Lower lobe of right lung (tissue), 2 donors: ENCODE measurements at regions not wholly inside any gene's neighbourhood (a gene's known extent, or its start where the extent isn't known, plus 50 kb on each side); places are given as distances from the start of the nearest gene placed in this dataset.
"Not testable (repeated sequence)": the region's sequence is repeated elsewhere in the genome, so short reads cannot be mapped to it uniquely, and the experiment has no call there.

Experiments
- ATAC-seq, 2 donors: fragments of 200-7000 bp; cut with Tn5 transposase; one replicate each; pipeline ENCODE4 v1.9.1; 2020 to 2022; ENCODE audit warnings: mild to moderate bottlenecking in 2 of 2, moderate library complexity in 2 of 2
- DNase-seq: peaks from one replicate; pipeline ENCODE4 v3.0.0-alpha.2; 2020
- H3K27ac ChIP-seq: fragments of 200-600 bp; one replicate; pipeline ENCODE4 v1.8.0; 2022
- H3K27me3 ChIP-seq: fragments of 200-600 bp; one replicate; pipeline ENCODE4 v1.8.0; 2022; ENCODE audit warnings: low read depth
- H3K36me3 ChIP-seq: fragments of 200-600 bp; one replicate; pipeline ENCODE4 v1.8.0; 2022; ENCODE audit warnings: mild to moderate bottlenecking
- H3K4me1 ChIP-seq: fragments of 200-600 bp; one replicate; pipeline ENCODE4 v1.8.0; 2022
- H3K4me3 ChIP-seq: fragments of 200-600 bp; one replicate; pipeline ENCODE4 v1.8.0; 2022; ENCODE audit warnings: mild to moderate bottlenecking
- H3K9me3 ChIP-seq: fragments of 200-600 bp; one replicate; pipeline ENCODE4 v1.8.0; 2022
- CTCF ChIP-seq: fragments of 200-600 bp; IDR thresholded peaks from one replicate; pipeline ENCODE4 v1.8.0; 2022; ENCODE audit warnings: antibody characterized with exemption, mild to moderate bottlenecking
- intact Hi-C: fragments of 100-400 bp; cut with DNase I; formaldehyde crosslinking; loops from one replicate; pipeline ENCODE4 v1.11.0; 2022
- donor health status: DM: no; HTN: yes; CAD: no; lungs with severe emphysema.

DNA sequence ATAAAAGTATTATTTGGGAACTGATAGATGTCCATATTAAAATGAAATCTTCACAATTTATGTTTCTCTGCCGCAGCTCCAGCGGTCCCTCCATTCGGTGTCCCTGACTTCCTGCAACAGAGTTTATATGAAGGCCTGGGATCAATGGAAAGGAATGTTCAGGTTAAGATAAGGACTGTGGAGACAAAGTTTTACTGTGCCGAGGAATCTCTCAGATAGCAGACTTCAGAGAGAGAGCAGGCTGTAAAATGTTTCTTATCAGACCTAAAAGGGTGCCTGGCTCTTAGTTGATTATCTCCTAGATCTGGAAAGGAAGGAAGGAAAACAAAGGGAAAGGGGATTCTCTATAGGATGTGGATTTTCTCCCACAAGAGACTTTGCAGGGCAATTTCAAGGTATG lies 193.7 kb upstream of the PIEZO2 start:
- DNase-seq (no peak), ATAC-seq (no peak)
- intact Hi-C loops, result no loop called here
- no peak for TF ChIP-seq CTCF
- no peaks in the 10 kb centered on the region for H3K4me1 ChIP-seq
- H3K27me3 ChIP-seq, result no peaks in the 10 kb centered on the region
- H3K36me3 ChIP-seq, result no peaks in the 10 kb centered on the region
- no peak overlapping the region for H3K4me3 ChIP-seq
- no peak overlapping the region for H3K27ac ChIP-seq
- H3K9me3 ChIP-seq, result peaks cover 10% of the 10 kb centered on the region

- not testable (repeated sequence) for H3K36me3 ChIP-seq
These were observed 192.7 kb upstream of the PIEZO2 start for GRCh38 chr18:11342115-11342514.

GRCh38 chr18:11339188-11339775 lies 189.9 kb upstream of the PIEZO2 start:
- Histone ChIP-seq H3K27ac (no peak overlapping the region), H3K4me1 (no peaks in the 10 kb centered on the region), H3K9me3 (no peaks in the 10 kb centered on the region), H3K27me3 (no peaks in the 10 kb centered on the region), H3K36me3 (no peaks in the 10 kb centered on the region), H3K4me3 (no peak overlapping the region)
- ATAC-seq (no peak), DNase-seq (no peak)
- intact Hi-C loops, result no loop called here
- TF ChIP-seq CTCF, result no peak

More at GRCh38 chr18:11342115-11342514, 192.7 kb upstream of the PIEZO2 start:
- DNase-seq, ATAC-seq, H3K9me3 ChIP-seq, H3K4me1 ChIP-seq, H3K27ac ChIP-seq, H3K27me3 ChIP-seq, H3K4me3 ChIP-seq, intact Hi-C loops: not testable (repeated sequence)

GRCh38 chr18:11336241-11336640 lies 186.9 kb upstream of the PIEZO2 start:
- Histone ChIP-seq H3K36me3 (no peaks in the 10 kb centered on the region), H3K4me3 (no peak overlapping the region), H3K4me1 (no peaks in the 10 kb centered on the region), H3K27ac (no peak overlapping the region), H3K27me3 (no peaks in the 10 kb centered on the region), H3K9me3 (no peaks in the 10 kb centered on the region)
- intact Hi-C loops, result no loop called here
- ATAC-seq (no peak), DNase-seq (no peak)
- TF ChIP-seq CTCF, result no peak

DNA sequence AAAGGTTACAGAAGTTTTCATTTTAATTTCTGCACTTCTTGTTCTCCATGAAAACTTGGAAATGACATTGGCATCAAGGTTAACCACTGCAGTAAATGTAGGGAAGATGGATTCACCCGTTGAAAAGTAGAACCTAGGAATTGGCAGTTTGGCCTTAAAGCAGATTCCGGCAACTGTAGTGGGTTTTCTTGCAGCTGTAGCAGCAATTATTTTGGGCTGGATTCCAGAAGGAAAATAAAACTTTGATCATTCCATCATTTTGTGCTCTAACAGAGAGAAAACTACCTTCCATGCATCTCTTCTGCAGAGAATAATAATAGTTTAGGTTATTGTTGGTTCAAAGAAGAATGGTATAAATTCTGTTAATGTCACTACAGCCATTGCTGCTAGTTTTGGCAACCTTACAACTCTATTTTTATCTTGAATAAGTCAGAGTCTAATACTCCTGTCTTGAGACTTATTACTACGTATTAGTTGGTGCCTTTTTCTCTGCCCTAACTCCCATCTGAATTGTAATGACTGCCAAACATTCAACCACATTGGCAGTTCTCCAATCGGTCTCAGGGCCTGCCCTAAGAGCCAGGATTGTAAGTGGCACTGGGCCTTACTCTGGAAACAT lies 178.1 kb upstream of the PIEZO2 start:
- no peak overlapping the region for H3K4me3 ChIP-seq
- no peaks in the 10 kb centered on the region for H3K4me1 ChIP-seq
- no peak overlapping the region for H3K27ac ChIP-seq
- TF ChIP-seq CTCF, result no peak
- DNase-seq (no peak), ATAC-seq (no peak)
- H3K36me3 ChIP-seq, result no peaks in the 10 kb centered on the region
- H3K9me3 ChIP-seq, result no peaks in the 10 kb centered on the region
- intact Hi-C loops, result no loop called here
- no peaks in the 10 kb centered on the region for H3K27me3 ChIP-seq
